Loucy (cell line): ENCODE measurements at regions not wholly inside any gene's neighbourhood (a gene's known extent, or its start where the extent isn't known, plus 50 kb on each side); places are given as distances from the start of the nearest gene placed in this dataset.
"Not testable (repeated sequence)": the region's sequence is repeated elsewhere in the genome, so short reads cannot be mapped to it uniquely, and the experiment has no call there.

Experiments
- CTCF ChIP-seq: fragments of 200-600 bp; sonication (generic); conservative IDR thresholded peaks from 2 replicates; pipeline ENCODE4 v1.5.1; 2014; ENCODE audit warnings: mild to moderate bottlenecking, antibody characterized with exemption, low read length
- EZH2phosphoT487 ChIP-seq: fragments of 200-600 bp; IDR thresholded peaks from 2 replicates; pipeline ENCODE4 v1.6.1; 2018; ENCODE audit warnings: antibody characterized with exemption, mild to moderate bottlenecking, moderate library complexity, borderline replicate concordance

GRCh38 chr13:44863641-44864040 is 125.6 kb downstream of the NUFIP1 start:
- not testable (repeated sequence) for TF ChIP-seq CTCF, EZH2phosphoT487
